Thyroid gland (tissue), 4 donors: ENCODE measurements at regions not wholly inside any gene's neighbourhood (a gene's known extent, or its start where the extent isn't known, plus 50 kb on each side); places are given as distances from the start of the nearest gene placed in this dataset.

ENCODE experiments used
- DNase-seq, 2 donors: peaks; one replicate each; pipeline ENCODE4 v3.0.0-alpha.2; 2019
- H3K27ac ChIP-seq, 3 donors: fragments of 200-600 bp; sonication (generic); 1 replicate in 2 of 3; 2 replicates in 1 of 3; pipeline ENCODE4 v1.5.1; 2016 to 2019; ENCODE audit warnings: mild to moderate bottlenecking in 1 of 3, moderate library complexity in 1 of 3
- H3K27me3 ChIP-seq: fragments of 200-600 bp; sonication (generic); one replicate; pipeline ENCODE4 v1.5.1; 2019
- H3K36me3 ChIP-seq, 2 donors: fragments of 200-600 bp; sonication (generic); one replicate each; pipeline ENCODE4 v1.5.1; 2016 to 2019
- H3K4me1 ChIP-seq, 2 donors: fragments of 200-600 bp; sonication (generic); one replicate each; pipeline ENCODE4 v1.5.1; 2017 to 2019
- H3K4me3 ChIP-seq, 3 donors: fragments of 200-600 bp; sonication (generic); replicated peaks in 1 of 3; 1 replicate in 2 of 3; 2 replicates in 1 of 3; pipeline ENCODE4 v1.5.1; 2016; ENCODE audit warnings: mild to moderate bottlenecking in 1 of 3
- H3K9me3 ChIP-seq: fragments of 200-600 bp; sonication (generic); one replicate; pipeline ENCODE4 v1.5.1; 2017
- CTCF ChIP-seq, 6 experiments: fragments of 200-600 bp in 3 of 6; fragments of 450-650 bp in 3 of 6; sonication (generic) in 3 of 6; IDR thresholded peaks; one replicate each; pipeline ENCODE4 v1.5.1; 2016 to 2019; ENCODE audit warnings: antibody characterized with exemption in 6 of 6, mild to moderate bottlenecking in 2 of 6, inconsistent platforms in 1 of 6, moderate library complexity in 1 of 6
- POLR2A ChIP-seq, 2 donors: fragments of 450-650 bp; IDR thresholded peaks; one replicate each; pipeline ENCODE4 v1.6.1; 2017; ENCODE audit warnings: antibody characterized with exemption in 2 of 2, mild to moderate bottlenecking in 2 of 2, moderate library complexity in 1 of 2
- WGBS, 2 donors: methylation state at CpG; one replicate each; pipeline ENCODE4 v1.1.5; 2017; 5-methylcytosine and 5-hydroxymethylcytosine counted together
- intact Hi-C: fragments of 100-400 bp; cut with DNase I; formaldehyde crosslinking; loops from one replicate; pipeline ENCODE4 v1.15.1; 2023

GRCh38 chr21:41100826-41101550 lies 67.0 kb upstream of the BACE2 start:
- no peak overlapping the region for H3K27ac ChIP-seq
- no peaks in the 10 kb centered on the region for H3K27me3 ChIP-seq
- no peaks in the 10 kb centered on the region for H3K36me3 ChIP-seq
- TF ChIP-seq POLR2A (IDR thresholded peaks at IDR 0.05) (no peak), CTCF (IDR thresholded peaks at IDR 0.05) (no peak)
- no peak for DNase-seq
- no peak overlapping the region for H3K4me3 ChIP-seq
- no peaks in the 10 kb centered on the region for H3K9me3 ChIP-seq
- WGBS, 2 donors, result 83 to 87% methylated on average over 4 of the region's 4 CpGs
- intact Hi-C loops, result no loop called here
- H3K4me1 ChIP-seq, result no peaks in the 10 kb centered on the region

- Histone ChIP-seq H3K4me3 (no peak overlapping the region), H3K36me3 (no peaks in the 10 kb centered on the region), H3K4me1 (no peaks in the 10 kb centered on the region), H3K9me3 (no peaks in the 10 kb centered on the region), H3K27me3 (no peaks in the 10 kb centered on the region), H3K27ac (no peak overlapping the region)
- TF ChIP-seq POLR2A (IDR thresholded peaks at IDR 0.05) (no peak), CTCF (IDR thresholded peaks at IDR 0.05) (no peak)
- DNase-seq, result no peak
- 43 to 60% methylated on average over 6 of the region's 6 CpGs for WGBS, 2 donors
- intact Hi-C loops, result no loop called here
These were observed 65.7 kb upstream of the BACE2 start for GRCh38 chr21:41102281-41102680.

- Histone ChIP-seq H3K4me3 (no peak overlapping the region), H3K4me1 (peaks cover under 1% of the 10 kb centered on the region in 2 donors), H3K27ac (no peak overlapping the region), H3K9me3 (no peaks in the 10 kb centered on the region), H3K36me3 (no peaks in the 10 kb centered on the region), H3K27me3 (no peaks in the 10 kb centered on the region)
- 69 to 70% methylated on average over 10 to 11 of the region's 11 CpGs for WGBS, 2 donors
- intact Hi-C loops, result no loop called here
- TF ChIP-seq CTCF (IDR thresholded peaks at IDR 0.05) (no peak), POLR2A (IDR thresholded peaks at IDR 0.05) (no peak)
- DNase-seq, result no peak
These were observed 60.4 kb upstream of the BACE2 start for GRCh38 chr21:41107602-41108001.

- intact Hi-C loops, result no loop called here
- Histone ChIP-seq H3K36me3 (no peaks in the 10 kb centered on the region), H3K4me3 (no peak overlapping the region), H3K4me1 (peaks cover 6 to 8% of the 10 kb centered on the region in 2 donors), H3K27ac (no peak overlapping the region), H3K27me3 (no peaks in the 10 kb centered on the region), H3K9me3 (no peaks in the 10 kb centered on the region)
- DNase-seq, result no peak
- 65 to 73% methylated on average over 17 of the region's 17 CpGs for WGBS, 2 donors
- no peak for TF ChIP-seq POLR2A (IDR thresholded peaks at IDR 0.05)
- TF ChIP-seq CTCF (IDR thresholded peaks at IDR 0.05), result no peak
These were observed 59.0 kb upstream of the BACE2 start for GRCh38 chr21:41108668-41109585.

GRCh38 chr21:41110161-41110560 lies 57.8 kb upstream of the BACE2 start:
- no peak for TF ChIP-seq CTCF (IDR thresholded peaks at IDR 0.05)
- TF ChIP-seq POLR2A (IDR thresholded peaks at IDR 0.05), result no peak
- DNase-seq, result no peak
- Histone ChIP-seq H3K27ac (no peak overlapping the region), H3K4me3 (no peak overlapping the region), H3K9me3 (no peaks in the 10 kb centered on the region), H3K27me3 (no peaks in the 10 kb centered on the region), H3K36me3 (no peaks in the 10 kb centered on the region), H3K4me1 (peaks cover 6 to 8% of the 10 kb centered on the region in 2 donors)
- WGBS, 2 donors, result 87 to 92% methylated on average over 8 of the region's 8 CpGs
- intact Hi-C loops, result no loop called here
